Activated naive CD4-positive, alpha-beta T cell treated with Interleukin-2 at 50 U/mL for 16 hours (primary cell): ENCODE measurements at regions not wholly inside any gene's neighbourhood (a gene's known extent, or its start where the extent isn't known, plus 50 kb on each side); places are given as distances from the start of the nearest gene placed in this dataset.
"Not testable (repeated sequence)": the region's sequence is repeated elsewhere in the genome, so short reads cannot be mapped to it uniquely, and the experiment has no call there.

Experiments used
- DNase-seq: peaks from one replicate; pipeline ENCODE4 v3.0.0-alpha.2; 2020

DNA sequence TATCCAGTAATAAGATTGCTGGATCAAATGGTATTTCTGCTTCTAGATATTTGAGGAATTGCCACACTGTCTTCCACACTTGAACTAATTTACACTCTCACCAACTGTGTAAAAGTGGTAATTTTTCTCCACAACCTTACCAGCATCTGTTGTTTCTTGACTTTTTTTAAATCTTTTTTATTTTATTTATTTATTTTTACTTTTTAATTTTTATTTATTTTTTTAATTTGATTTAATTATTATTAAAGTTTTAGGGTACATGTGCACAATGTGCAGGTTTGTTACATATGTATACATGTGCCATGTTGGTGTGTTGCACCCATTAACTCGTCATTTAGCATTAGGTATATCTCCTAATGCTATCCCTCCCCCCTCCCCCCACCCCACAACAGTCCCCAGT lies 765.9 kb upstream of the GJE1 start:
- DNase-seq: not testable (repeated sequence)

GRCh38 chr6:141364694-141365093 lies 768.0 kb upstream of the GJE1 start:
- no peak for DNase-seq

DNA sequence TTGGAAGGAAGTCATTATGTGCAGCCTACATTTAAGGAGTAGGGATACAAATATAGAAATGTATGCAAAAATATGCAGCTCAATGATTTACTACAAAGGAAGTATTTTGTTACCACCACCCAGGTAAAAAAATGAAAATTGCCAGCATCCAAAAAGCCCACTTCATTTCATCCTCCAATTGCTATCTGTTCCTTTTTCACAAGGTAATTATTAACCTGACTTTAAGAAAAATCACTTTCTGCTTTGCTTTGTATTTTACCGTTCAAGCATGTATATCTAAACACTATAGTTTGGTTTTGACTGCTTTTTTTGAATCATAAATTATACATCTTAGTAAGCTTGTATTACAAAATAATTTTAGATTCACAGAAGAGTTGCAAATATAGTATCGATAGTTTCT lies 768.5 kb upstream of the GJE1 start:
- DNase-seq: no peak

DNA sequence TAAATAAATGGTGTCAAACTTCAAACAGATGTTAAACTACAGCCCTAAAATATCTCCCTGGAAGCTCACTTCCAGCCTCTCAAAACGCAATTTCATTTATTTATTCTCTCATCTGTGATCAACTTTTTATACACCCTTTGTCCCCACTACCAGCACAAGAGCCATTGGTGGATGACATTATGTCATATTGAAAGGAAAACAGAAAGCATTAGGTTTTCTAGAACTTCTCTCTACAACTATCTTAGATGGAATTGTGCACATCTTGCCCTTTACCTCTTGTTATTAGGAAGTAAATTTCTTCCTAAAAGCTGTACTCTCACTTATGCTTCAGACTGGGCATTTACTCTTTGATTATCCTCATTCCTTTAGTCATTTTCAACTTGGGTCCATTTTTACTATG lies 771.2 kb upstream of the GJE1 start:
- no peak for DNase-seq

GRCh38 chr6:141359953-141360352 lies 772.8 kb upstream of the GJE1 start:
- DNase-seq: no peak

DNA sequence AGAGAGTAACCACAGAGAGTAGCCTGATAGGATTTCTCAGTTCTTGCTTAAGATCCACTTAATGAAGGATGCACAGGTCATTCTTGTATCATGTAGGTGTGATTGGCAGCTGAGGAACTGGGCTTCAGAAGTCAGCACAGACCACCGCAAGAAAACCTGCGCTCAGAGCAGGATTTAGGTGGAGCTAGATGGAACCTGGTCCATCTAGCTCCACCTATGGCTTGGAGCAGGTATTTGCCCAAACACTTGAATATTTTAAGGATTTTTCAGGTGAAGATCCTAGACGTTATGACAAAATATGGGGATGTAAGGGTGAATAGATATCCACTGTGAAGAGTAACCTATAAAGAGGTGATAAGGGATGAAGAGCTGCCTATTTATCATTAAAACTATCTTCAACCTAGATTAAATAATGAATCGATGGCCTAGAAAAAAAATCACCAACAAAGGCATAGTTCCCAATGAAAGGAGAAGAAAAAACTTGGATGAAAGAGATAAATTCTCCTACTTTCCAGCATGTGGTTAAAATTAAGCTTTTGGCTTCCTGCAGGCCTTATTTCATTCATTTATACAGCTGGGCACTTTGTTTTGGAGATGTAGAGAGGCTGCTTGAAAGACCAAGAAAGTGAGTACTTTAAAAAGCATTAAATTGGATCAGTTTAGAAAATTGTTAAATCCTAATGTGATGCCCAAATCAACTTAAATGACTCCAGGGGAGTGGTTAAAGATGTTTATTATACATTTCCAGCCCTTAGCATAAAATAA lies 778.4 kb upstream of the GJE1 start:
- DNase-seq: no peak

DNA sequence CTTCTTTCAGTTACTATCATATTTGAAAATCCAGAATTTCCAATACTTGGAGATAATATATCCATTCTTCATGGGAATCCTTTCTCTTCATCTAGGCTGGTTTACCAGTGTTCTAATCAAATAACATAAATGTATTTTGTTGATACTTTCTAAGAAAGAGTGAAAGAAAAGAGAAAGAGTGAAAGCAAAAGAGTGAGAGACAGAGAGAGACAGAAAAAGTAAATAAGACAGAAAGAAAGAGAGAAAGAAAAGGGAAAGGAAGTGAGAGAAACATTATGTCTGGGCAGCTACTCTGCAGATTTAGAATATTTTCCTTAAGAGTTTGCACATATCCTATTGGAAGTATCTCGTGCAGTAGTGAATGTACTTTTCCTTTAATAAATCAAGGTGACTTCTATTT lies 781.0 kb upstream of the GJE1 start:
- DNase-seq: no peak

GRCh38 chr6:141349710-141350109 lies 783.0 kb upstream of the GJE1 start:
- no peak for DNase-seq

DNA sequence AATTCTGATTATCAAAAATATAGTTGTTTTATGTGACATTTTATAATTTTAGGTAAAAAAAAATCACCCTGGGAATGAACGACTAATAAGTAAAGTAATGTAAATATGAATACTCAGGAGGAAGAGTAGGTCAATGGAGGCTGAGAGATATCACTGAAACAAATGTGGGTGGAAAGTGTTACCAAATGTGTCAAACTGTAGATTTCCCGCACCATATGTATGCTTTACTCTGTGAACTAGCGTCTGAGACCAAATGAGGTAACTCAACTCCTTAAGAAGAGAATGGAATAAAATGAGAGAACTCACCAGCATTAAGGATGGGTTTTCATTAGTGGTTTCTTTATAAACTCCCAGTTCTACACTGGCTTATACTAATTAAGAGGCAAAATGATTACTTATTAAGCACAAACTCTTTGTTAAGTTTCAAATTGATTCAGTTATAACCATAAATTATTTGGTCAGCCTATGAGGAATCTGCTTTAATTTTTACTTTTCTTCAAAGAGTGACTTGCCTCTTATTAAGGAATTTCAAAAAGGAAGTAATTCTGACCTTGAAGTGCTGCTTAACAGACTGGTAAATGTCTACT lies 784.7 kb upstream of the GJE1 start:
- DNase-seq: no peak

DNA sequence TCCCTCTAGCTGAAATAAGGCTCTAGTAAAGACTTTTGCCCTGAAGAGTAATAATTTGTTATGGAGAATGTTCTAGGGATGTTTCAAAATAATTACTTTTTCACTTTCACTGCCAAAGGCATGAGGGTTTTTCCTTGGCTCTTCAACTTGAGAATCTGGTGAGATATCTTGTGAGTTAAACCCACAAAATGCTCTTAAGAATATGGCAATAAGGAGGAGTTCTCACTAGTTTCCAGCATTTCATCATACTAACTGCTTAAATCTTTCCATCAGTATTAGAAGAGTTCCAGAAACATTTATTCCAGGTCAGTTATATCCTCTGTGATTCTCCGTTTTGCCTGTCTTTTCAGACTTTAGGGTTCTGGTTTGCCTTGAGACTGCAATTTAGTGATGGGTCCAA lies 785.6 kb upstream of the GJE1 start:
- no peak for DNase-seq

DNA sequence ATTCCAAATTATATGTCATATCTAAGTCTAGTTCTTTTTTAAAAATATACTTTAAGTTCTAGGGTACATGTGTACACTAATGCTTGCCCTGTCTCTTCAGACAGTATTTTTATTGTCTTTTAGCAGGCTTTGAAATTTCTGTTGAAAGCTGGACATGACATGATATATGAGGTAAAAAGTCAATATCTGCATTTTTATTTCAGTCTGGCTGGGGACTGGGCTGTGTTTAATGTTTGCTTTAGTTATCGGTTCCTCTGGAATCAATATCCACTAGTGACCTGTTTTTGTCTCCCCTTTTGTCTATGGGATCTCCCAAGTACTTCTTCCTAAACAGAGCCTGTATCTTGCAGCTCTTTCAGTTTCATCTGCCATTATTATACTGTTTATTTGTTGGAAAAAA lies 786.2 kb upstream of the GJE1 start:
- DNase-seq: no peak

DNA sequence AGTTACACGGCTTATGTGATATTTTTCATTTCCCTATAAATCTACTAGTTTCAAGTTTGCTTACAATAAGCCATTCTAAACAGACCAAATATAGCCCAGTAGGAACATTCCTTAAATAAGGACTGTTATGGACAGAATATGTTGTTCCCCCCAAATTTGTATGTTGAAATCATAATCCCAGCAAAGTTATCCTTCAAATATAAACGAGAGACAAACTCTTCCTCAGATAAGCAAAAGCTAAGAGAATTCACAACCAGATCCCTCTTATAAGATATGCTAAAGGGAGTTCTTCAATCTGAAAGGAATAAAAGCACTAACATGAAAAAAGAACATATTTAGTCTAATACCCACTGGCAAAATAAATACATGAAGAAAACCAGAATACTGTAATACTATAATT lies 795.5 kb upstream of the GJE1 start:
- DNase-seq: no peak

GRCh38 chr6:141335477-141336273 lies 797.0 kb upstream of the GJE1 start:
- no peak for DNase-seq

DNA sequence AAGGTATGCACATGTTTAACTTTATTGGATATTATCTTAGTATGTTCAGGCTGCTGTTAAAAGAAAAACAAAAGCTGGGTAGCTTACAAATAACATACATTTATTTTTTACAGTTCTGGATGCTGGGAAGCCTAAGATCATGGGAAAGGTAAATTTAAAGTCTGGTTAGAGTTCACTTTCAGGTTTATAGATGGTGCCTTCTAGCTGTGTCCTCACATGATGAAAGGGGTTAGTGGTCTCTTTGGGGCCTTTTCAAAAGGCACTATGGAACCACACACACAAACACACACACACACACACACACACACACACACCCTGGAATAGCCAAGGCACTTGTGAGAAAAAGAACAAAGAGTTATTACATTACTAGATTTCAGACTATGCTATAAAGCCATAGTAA lies 805.8 kb upstream of the GJE1 start:
- no peak for DNase-seq

- DNase-seq: peak; percentile 68
These were observed 806.3 kb upstream of the GJE1 start for GRCh38 chr6:141326426-141326825.

GRCh38 chr6:141321493-141322347 lies 811.0 kb upstream of the GJE1 start:
- no peak for DNase-seq

DNA sequence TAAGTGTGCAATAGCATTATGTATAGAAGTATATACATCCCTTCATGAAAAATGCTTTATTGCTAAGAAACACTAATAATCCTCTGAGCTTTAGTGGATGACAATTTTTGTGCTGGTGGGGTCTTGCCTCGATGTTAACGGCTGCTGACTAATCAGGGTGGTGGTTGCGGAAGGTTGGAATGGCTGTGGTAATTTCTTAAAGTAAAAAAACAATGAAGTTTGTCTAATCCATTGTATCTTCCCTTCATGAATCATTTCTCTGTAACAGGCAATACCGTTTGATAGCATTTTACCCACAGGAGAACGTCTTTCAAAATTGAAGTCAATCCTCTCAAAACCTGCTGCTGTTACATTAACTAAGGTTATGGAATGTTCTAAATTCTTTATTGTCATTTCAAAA lies 816.5 kb upstream of the GJE1 start:
- no peak for DNase-seq

GRCh38 chr6:141313986-141314385 lies 818.7 kb upstream of the GJE1 start:
- DNase-seq: no peak

- no peak for DNase-seq
These were observed 823.4 kb upstream of the GJE1 start for GRCh38 chr6:141309295-141309694.

- peak; percentile 33 for DNase-seq
These were observed 825.3 kb upstream of the GJE1 start for GRCh38 chr6:141307309-141307998.

DNA sequence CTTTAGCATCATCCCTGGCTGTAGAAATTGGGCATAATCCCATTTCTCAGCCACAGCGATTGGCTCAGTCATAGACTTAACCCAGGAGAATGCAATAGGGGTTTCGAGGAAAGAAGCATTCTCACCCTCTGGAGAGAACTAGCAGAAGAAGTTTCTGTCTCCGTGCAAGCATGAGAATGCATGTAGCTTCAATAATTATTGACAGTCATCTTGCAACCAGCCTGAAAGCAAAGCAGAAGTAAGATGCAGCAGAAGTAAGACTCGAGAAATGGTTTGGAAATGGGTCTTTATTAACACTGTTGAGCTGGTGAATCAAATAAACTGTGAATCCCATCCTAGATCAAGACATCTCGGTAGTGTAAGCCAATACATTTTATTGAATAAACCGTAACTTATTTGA lies 828.8 kb upstream of the GJE1 start:
- no peak for DNase-seq

DNA sequence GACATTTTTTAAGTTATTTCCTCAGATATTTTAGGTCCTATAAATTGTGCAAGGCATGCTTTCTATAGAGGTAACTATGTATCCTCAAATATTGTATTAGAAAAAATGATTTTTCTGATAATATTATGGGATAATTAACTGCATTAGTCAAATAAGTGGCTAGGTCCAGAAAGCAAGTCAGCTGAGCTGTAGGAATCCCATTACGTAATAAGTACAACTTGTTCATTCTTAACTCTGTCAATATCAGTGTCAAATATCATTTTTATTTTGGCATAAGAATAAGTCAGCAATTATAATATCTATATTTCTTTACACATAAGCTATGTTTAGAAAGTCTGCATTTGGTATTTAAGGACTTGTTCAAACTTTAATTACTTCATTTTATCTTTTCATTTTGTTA lies 830.9 kb upstream of the GJE1 start:
- no peak for DNase-seq
